Activated T-helper 1 cell treated with anti-CD3 and anti-CD28 coated beads, Interleukin-12 subunit alpha, Interleukin-12 subunit beta, Interleukin-2, Interleukin-4 antibody, amounts not matched to agents 30 ng/mL and 10 ng/mL and 1 ng/mL, durations not matched to agents 14 hours and 24 hours and 36 hours (primary cell): ENCODE measurements at regions not wholly inside any gene's neighbourhood (a gene's known extent, or its start where the extent isn't known, plus 50 kb on each side); places are given as distances from the start of the nearest gene placed in this dataset.

Experiments
- DNase-seq: peaks from one replicate; pipeline ENCODE4 v3.0.0; 2021; ENCODE audit warnings: low spot score
- H3K27ac Mint-ChIP-seq: one replicate; pipeline ENCODE4 v1.8.0; 2021; ENCODE audit warnings: mild to moderate bottlenecking, mixed read lengths
- H3K27me3 Mint-ChIP-seq: one replicate; pipeline ENCODE4 v1.8.0; 2022; ENCODE audit warnings: mild to moderate bottlenecking, moderate library complexity, mixed read lengths; ENCODE audit not compliant: insufficient read depth
- H3K36me3 Mint-ChIP-seq: one replicate; pipeline ENCODE4 v1.8.0; 2021; ENCODE audit warnings: low read depth, mixed read lengths
- H3K4me1 Mint-ChIP-seq: one replicate; pipeline ENCODE4 v1.8.0; 2021; ENCODE audit warnings: low read depth, mixed read lengths
- H3K4me3 Mint-ChIP-seq: one replicate; pipeline ENCODE4 v1.8.0; 2021; ENCODE audit warnings: mild to moderate bottlenecking, moderate library complexity, mixed read lengths
- H3K9me3 Mint-ChIP-seq: one replicate; pipeline ENCODE4 v1.8.0; 2021; ENCODE audit warnings: mixed read lengths
- intact Hi-C: fragments of 100-400 bp; cut with micrococcal nuclease; formaldehyde crosslinking; loops from one replicate; pipeline ENCODE4 v1.15.1; 2024

DNA sequence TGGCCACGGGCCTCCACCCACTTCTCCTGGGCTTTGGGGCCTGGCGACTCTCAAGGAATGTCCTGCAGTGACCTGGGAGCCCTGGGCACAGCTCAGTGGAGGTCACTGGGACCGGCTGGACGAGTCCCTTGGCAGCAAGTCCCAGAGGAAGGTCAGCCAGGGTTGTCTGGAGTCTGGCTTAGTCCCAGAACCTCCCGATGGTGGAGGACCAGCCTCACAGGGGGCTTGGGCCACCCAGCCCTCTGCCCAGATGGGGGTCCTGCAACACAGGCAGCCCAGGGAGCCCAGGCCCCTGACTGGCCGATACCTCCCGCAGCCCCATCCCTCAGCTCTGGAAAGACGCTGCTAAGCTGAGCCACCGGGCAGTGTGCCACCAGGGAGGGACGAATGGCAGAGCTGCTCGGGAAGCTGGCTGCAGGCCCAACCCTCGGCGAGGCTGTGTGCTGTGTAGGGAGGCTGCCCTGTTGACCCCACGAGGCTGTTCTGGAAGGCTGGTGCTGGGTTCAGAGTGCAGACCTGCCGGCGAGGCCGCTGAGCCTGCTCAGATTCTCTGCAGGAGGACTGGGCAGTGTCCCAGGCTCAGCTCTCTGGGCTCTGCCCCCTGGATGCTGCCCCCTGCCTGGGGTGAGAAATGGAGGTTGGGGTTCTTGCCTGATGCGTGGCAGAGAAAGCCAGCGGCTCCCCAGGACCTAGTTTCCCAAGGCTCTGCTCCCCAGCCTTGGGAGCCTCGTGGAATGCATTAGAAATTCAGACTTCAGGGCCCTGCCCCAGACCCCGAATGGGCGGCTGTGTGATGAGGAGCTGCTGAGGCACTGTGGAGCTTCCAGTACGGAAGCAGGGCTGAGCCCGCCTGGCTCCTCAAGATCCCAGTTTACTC lies 61.7 kb downstream of the ADRA2C start:
- intact Hi-C loops: no loop called here
- DNase-seq: no peak
- Mint-ChIP-seq H3K4me1 (no peaks in the 10 kb centered on the region), H3K27me3 (no peaks in the 10 kb centered on the region), H3K36me3 (no peaks in the 10 kb centered on the region), H3K4me3 (no peak overlapping the region), H3K9me3 (no peaks in the 10 kb centered on the region), H3K27ac (no peak overlapping the region)

DNA sequence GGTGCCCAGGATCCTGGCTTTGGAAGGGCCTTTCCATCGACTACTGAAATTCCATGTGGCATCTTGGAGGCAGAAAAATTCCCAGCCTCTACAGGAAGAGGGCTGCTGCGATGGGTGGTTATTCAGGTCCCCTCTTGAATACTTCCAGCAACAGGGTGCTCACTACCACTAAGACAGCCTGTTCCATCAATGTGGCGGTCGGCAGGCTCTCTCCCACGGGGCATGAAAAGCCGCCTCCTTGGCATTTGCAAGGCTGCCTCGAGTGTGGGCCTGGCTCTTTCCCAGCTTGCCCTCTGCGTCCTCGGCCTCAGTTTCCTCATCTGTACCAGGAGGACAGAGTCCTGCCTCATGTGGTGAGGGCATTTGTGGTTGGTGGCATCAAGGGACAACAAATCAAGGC lies 62.4 kb downstream of the ADRA2C start:
- H3K4me3 Mint-ChIP-seq: no peak overlapping the region
- no peaks in the 10 kb centered on the region for H3K4me1 Mint-ChIP-seq
- H3K27me3 Mint-ChIP-seq: no peaks in the 10 kb centered on the region
- intact Hi-C loops: no loop called here
- H3K36me3 Mint-ChIP-seq: no peaks in the 10 kb centered on the region
- no peak overlapping the region for H3K27ac Mint-ChIP-seq
- no peak for DNase-seq
- H3K9me3 Mint-ChIP-seq: no peaks in the 10 kb centered on the region

DNA sequence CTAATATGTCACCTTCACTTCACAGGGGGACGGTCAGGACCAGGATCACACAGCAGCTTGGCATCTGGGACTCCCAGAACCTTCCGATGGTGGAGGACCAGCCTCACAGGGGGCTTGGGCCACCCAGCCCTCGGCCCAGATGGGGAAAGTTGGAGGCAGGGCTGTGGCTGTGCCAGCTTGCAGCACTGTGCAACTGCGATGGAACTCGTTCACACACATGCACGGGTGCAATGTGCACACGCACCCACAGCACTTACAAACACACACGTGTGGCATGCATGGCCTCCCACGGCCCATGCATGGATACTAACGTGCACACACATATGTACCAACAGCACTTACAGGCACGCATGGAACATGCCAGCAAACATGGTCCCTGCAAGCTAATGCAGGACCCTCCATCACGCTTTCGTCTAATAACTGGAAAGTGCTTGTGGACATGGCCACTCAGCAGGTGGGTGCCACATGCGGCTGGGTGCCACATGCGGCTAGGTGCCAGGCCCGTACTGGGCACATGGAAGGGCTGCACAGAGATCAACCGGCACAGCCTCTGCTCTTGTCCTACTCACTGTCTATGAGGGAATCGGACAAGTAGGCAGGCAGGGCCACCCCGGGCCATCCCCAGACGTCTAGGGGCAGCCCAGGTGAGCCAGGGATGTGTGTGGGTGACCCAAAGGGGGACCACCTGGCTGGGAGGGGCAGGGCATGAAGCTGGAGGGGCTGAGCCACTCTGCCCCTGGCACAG lies 63.2 kb downstream of the ADRA2C start:
- Mint-ChIP-seq H3K27ac (no peak overlapping the region), H3K36me3 (no peaks in the 10 kb centered on the region), H3K4me1 (no peaks in the 10 kb centered on the region), H3K27me3 (no peaks in the 10 kb centered on the region), H3K4me3 (no peak overlapping the region), H3K9me3 (no peaks in the 10 kb centered on the region)
- intact Hi-C loops: no loop called here
- no peak for DNase-seq

DNA sequence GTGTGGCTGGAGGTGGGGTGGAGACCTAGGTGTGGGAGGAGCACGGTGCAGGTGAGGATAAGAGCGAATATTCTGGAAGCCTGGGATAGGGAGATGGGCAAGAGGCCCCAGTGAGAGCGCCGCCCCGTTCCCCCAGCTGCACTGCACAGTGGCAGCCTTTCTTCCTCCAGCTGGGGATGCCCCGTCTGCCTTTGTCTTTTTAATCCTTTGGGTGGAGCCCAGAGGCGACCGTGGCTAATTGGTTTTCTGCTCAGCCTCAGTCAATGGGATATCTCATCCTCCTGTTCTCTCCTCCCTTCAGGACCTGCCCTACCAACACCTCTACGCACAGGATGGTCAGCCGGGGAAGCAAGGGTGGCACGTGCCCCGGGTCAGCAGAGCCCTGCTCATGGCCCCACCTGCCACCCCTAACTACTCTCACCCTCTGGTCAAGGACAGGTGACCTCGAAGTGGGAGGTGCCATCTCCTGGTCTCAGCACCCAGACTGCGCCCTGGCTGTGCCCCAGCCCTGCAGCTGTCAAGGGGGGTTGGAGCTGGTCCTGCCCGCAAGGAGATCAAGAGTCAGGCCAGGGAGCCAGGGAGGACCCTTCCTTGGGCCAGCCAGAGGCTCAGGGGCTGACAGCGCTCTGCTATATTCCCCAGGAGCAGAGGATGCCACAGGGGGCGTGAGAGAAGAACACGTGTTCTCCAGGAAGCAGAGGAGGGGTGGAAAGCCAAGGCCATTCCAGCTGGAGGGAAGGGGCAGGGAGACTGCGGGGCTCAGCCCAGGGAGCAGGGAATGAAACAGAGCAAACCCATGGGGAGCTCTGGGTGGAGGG lies 64.0 kb downstream of the ADRA2C start:
- no peak for DNase-seq
- Mint-ChIP-seq H3K9me3 (no peaks in the 10 kb centered on the region), H3K27me3 (peaks cover 2% of the 10 kb centered on the region), H3K27ac (no peak overlapping the region), H3K4me1 (no peaks in the 10 kb centered on the region), H3K4me3 (no peak overlapping the region), H3K36me3 (no peaks in the 10 kb centered on the region)
- intact Hi-C loops: no loop called here

DNA sequence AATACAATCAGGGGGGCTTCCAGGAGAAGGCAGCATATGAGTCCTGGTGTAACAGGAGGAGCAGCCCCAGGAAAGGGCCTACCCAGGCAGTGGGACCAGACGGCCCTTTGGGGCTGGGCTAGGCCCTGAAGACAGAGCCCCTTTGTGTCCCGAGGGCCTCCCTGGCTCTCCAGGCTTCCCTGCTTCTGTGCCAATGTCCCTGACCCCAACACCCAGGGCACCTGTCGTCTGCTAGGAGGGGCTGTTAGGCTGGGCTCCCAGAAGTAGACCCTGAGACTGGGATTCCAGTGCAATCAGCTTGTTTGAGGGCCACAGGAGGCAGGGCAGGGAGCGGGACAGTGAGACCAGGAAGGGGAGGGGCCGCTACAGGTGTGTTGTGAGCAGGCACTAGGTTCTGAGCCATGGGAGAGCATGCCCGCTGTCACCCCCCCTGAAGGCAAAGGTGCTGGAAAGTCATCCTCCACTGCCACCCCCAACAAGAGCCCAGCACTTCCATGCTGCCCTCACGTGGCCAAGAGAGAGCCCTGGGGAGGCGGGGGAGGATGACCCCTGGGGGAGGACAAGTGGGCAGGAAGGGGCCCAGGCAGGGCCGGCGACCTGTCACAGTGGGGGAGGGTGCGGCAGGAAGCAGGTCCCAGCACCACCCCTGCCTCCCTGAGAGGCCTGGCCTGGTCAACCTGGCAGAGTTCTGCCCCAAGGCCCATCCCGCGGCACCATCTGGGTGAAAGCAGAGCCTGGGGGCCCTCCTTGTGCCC lies 64.8 kb downstream of the ADRA2C start:
- Mint-ChIP-seq H3K9me3 (no peaks in the 10 kb centered on the region), H3K4me1 (no peaks in the 10 kb centered on the region), H3K27me3 (peaks cover 2% of the 10 kb centered on the region), H3K36me3 (no peaks in the 10 kb centered on the region), H3K4me3 (no peak overlapping the region), H3K27ac (no peak overlapping the region)
- DNase-seq: no peak
- intact Hi-C loops: no loop called here

DNA sequence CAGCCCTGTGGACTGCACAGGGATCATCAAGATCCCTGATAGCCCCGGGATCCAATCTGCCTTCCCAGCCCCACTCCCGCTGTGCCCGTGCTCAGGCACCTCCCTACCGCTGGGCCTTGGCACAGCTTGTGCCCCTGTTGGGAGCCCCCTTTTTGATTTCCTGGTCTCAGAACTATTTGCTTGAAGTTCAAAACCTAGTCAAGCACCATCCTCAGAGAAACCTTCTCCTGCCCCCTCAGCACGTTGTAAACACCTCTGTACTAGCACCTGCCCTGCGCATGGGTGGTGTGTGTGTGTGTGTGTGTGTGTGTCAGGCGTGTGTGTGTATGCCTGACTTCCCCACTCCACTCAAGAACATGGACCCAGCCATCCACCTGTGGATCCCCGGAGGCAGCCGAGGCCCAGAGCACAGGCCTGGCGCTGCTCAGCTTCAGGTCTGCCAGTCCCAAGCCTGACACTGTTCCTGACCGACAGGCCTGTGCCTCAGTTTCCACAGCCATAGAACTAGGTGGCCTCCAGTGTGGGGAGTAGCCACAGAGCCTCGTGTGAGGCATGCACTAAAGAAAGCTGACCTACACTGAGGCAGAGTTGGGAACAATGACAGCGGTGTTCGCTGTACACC lies 65.5 kb downstream of the ADRA2C start:
- no peak for DNase-seq
- H3K4me1 Mint-ChIP-seq: no peaks in the 10 kb centered on the region
- H3K27me3 Mint-ChIP-seq: peaks cover 2% of the 10 kb centered on the region
- no peaks in the 10 kb centered on the region for H3K9me3 Mint-ChIP-seq
- no peak overlapping the region for H3K27ac Mint-ChIP-seq
- intact Hi-C loops: no loop called here
- no peaks in the 10 kb centered on the region for H3K36me3 Mint-ChIP-seq
- no peak overlapping the region for H3K4me3 Mint-ChIP-seq

DNA sequence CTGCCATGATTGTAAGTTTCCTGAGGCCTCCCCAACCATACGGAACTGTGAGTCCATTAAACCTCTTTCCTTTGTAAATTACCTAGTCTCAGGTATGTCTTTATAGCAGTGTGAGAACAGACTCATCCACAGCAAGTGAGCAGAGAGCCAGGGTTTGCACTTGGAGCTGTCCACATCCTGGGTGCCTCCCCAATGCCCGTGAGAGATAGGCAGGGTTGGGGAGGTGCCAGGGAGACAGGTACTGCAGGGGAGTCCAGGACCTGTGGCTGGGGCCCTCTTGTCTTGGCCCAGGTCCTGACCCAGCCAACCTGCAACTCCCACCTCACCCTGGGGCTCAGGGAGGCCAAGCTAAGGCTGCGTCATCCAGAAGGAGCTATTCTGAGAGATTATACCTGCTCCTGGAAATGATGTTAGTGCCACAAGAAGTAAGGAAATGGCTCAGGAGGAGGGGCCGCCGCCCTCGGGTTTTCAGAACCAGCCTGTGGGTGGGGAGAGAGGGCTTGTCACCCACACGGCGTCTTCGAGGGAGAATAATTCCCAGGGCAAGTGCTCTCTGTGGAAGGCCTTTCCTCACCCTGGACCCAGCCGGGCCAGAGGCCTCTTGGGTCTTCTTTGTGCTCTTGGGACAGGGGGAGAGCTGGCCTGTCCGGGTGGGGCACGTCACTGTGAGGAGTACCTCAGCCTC lies 66.5 kb downstream of the ADRA2C start:
- Mint-ChIP-seq H3K27me3 (peaks cover 2% of the 10 kb centered on the region), H3K4me3 (no peak overlapping the region), H3K9me3 (no peaks in the 10 kb centered on the region), H3K4me1 (no peaks in the 10 kb centered on the region), H3K36me3 (no peaks in the 10 kb centered on the region), H3K27ac (no peak overlapping the region)
- DNase-seq: no peak
- intact Hi-C loops: no loop called here

DNA sequence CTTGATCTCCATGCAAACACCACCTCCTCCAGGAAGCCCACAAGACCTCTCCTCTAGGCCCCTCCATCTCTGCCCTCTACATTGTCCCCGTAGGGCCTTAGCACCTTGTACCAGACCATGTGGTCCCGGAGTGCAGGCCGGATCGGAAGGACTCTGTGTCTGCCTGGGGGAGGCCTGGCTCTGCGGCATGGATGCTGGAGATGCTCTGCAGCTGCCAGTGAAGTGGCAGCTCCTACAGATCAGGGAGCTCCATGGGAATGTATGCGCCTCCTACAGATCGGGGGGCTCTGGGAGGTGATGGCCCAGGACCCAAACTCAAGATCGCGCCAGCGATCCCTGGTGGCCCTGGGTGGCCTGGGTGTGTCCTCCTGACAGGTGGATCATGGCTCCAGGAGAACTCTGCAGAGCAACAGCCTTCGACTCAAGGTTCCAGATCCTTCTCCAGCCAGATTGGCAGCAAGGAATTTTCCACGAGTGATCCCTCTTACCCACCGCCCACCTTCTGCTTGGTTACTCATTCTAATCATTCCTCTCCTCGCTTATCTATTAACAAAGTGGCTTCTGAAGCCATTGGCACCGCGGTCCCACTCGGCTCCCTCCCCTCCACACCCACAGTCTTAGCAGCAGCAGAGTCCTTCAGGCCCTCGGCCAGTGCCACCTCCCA lies 67.3 kb downstream of the ADRA2C start:
- Mint-ChIP-seq H3K27ac (no peak overlapping the region), H3K9me3 (no peaks in the 10 kb centered on the region), H3K4me3 (no peak overlapping the region), H3K27me3 (peaks cover 2% of the 10 kb centered on the region), H3K36me3 (no peaks in the 10 kb centered on the region), H3K4me1 (no peaks in the 10 kb centered on the region)
- intact Hi-C loops: no loop called here
- DNase-seq: no peak

DNA sequence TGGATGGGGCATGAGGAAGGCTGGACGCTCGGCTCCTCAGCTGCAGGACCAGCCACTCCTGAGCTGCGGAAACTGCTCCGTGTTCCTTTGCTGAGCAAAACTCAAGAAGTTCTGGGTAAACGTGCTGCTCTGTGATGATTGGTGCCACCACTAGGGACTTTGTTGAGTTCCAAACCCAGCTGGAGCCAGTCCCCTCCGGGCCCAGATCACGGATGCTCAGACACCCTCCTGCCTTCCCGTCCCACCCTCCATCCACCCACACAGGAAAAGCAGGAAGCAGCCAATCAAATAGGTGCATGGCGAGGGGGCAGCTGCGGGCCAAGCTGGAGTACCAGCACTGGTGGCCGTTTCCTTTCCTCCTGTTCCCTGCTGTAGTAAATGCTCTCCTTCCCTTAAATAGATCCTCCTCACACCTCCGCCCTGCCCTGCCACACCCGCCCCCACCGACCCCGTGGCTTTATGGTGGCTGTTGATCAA lies 68.0 kb downstream of the ADRA2C start:
- no peaks in the 10 kb centered on the region for H3K36me3 Mint-ChIP-seq
- no peaks in the 10 kb centered on the region for H3K9me3 Mint-ChIP-seq
- DNase-seq: no peak
- no peaks in the 10 kb centered on the region for H3K4me1 Mint-ChIP-seq
- no peak overlapping the region for H3K27ac Mint-ChIP-seq
- H3K27me3 Mint-ChIP-seq: peaks cover 2% of the 10 kb centered on the region
- H3K4me3 Mint-ChIP-seq: no peak overlapping the region
- intact Hi-C loops: no loop called here

DNA sequence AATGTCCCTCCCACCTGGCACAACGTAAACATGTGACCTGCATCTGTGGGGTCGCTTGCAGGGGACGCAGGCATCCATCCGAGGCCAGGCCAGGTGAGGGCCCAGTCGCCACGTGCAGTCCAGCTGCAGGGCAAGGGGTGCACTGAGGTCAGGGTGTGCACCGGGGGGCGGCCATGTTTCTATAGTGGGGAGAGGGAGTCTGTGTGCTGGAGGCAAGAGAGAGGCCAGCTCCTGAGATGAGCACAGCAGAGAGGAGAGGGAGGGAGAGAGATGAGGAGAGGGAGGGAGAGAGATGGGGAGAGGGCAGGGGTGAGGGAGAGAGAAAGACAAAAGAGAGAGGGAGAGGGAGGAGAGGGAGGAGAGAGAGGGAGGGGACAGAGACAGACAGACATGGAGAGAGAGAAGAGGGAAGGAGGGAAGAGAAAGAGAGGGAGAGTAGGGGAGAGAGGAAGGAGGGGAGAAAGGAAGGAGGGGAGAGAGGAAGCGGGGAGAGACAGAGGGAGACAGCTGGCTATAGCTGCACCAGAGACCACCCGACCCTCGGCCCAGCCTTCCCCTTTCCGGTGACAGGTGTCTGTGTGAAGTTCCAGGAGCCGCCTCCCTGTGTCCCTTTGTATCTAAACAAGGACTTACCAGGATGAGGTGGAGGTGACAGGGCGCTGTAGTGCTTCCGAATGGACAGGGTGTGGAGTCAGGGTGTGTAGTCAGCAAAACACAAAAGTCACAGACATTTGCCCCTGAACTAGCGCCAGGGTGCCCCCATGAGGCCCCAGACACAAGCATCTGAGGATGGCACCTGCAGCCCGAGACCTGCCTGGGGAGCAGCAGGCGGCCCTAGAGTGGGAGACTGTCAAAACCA lies 68.7 kb downstream of the ADRA2C start:
- Mint-ChIP-seq H3K27me3 (peaks cover 2% of the 10 kb centered on the region), H3K27ac (no peak overlapping the region), H3K4me1 (no peaks in the 10 kb centered on the region), H3K4me3 (no peak overlapping the region), H3K9me3 (no peaks in the 10 kb centered on the region), H3K36me3 (no peaks in the 10 kb centered on the region)
- no peak for DNase-seq
- intact Hi-C loops: no loop called here
